ENCODE measurements at regions not wholly inside any gene's neighbourhood (a gene's known extent, or its start where the extent isn't known, plus 50 kb on each side); places are given as distances from the start of the nearest gene placed in this dataset.

DNA sequence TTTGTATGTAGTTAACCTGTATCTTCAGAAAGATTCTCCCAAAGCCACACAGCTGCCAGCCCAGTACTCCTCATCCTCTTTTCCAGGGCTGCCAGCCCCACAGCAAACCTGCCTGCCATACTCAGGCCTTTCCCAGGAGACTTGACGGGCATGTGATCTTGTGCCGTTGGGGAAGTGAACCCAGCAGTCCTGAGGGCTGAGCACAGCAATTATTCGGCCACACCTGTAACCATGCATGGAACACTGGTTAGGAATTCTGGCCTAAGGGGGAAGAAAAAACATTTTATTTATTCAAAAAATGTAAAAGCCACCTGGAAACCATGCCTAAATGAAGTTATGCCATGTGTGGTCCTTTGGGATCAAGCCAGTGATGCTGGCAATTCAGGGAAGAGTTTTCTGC is 145.3 kb downstream of the GRIN2B start:
- no peak overlapping the region for H3K4ac ChIP-seq (ENCODE audit: low read depth, low read length)
- H2BK5ac ChIP-seq (ENCODE audit: low read depth, low read length, poor library complexity, severe bottlenecking): no peak overlapping the region
- H2BK15ac ChIP-seq (ENCODE audit: low read depth, low read length): no peak overlapping the region
- H3K9ac ChIP-seq (ENCODE audit: low read depth, low read length): no peak overlapping the region
- no peaks in the 10 kb centered on the region for H3K79me1 ChIP-seq (ENCODE audit: low read depth in 1 of 2, low read length in 2 of 2)
- no peaks in the 10 kb centered on the region for H3K9me1 ChIP-seq (ENCODE audit: insufficient read depth, low read length)
- DNase-seq (no peak), ATAC-seq (ENCODE audit: low read depth) (no peak)
- H2BK20ac ChIP-seq (ENCODE audit: low read depth, low read length): no peak overlapping the region
- dilution Hi-C loops (cut with HindIII; ENCODE audit: low sequenced_read_pairs, unreplicated experiment): no loop called here
- no peak overlapping the region for H2AFZ ChIP-seq (replicated peaks; ENCODE audit: low read length, poor library complexity)
- H2AK9ac ChIP-seq (replicated peaks; ENCODE audit: low read depth, low read length, poor library complexity): no peak overlapping the region
- H4K91ac ChIP-seq (ENCODE audit: insufficient read depth, low read depth, low read length): no peak overlapping the region
- H3K27me3 ChIP-seq (ENCODE audit: control insufficient read depth, insufficient read depth, low read length): no peaks in the 10 kb centered on the region
- H3K4me2 ChIP-seq (ENCODE audit: low read depth, low read length): no peak overlapping the region
- H3K23ac ChIP-seq (ENCODE audit: low read depth, low read length): no peak overlapping the region
- in situ Hi-C loops (cut with MboI; ENCODE audit: low sequenced_read_pairs): no loop called here
- H3K27ac ChIP-seq (ENCODE audit: insufficient read depth, low read length): no peak overlapping the region
- H2BK120ac ChIP-seq (ENCODE audit: low read depth, low read length): no peak overlapping the region
- no peaks in the 10 kb centered on the region for H4K20me1 ChIP-seq (ENCODE audit: insufficient read depth, low read length)
- no TSS peak for BruUV-seq (replicated peaks)
- no CpG with 5 or more reads among the region's 3 CpGs for whole genome bisulfite sequencing, 2 experiments (ENCODE audit: extremely low coverage in 2 of 2, insufficient read length in 1 of 2)
- no peak overlapping the region for H2AK5ac ChIP-seq (ENCODE audit: low read depth, low read length)
- H3K4me1 ChIP-seq (ENCODE audit: control insufficient read depth, insufficient read depth, low read length): no peaks in the 10 kb centered on the region
- CTCF ChIA-PET: no interaction called here
- H3K18ac ChIP-seq (ENCODE audit: low read depth, low read length): no peak overlapping the region
- TF ChIP-seq NFE2L2 (IDR thresholded peaks at IDR 0.05; ENCODE audit: low read depth, low read length) (no peak), MXI1 (IDR thresholded peaks at IDR 0.05; ENCODE audit: borderline replicate concordance, low read depth, low read length) (no peak), BHLHE40 (IDR thresholded peaks at IDR 0.05; ENCODE audit: low read depth, low read length) (no peak), RCOR1 (IDR thresholded peaks at IDR 0.05; ENCODE audit: insufficient replicate concordance, low read length) (no peak), RAD21 (IDR thresholded peaks at IDR 0.05; ENCODE audit: low read length) (no peak), RFX5 (IDR thresholded peaks at IDR 0.05; ENCODE audit: low read depth, low read length) (no peak), MAFK (IDR thresholded peaks at IDR 0.05; ENCODE audit: low read depth, low read length) (no peak), CHD1 (IDR thresholded peaks at IDR 0.05; ENCODE audit: low read depth, low read length) (no peak), MAZ (IDR thresholded peaks at IDR 0.05; ENCODE audit: borderline replicate concordance, low read depth, low read length) (no peak), SMC3 (IDR thresholded peaks at IDR 0.05; ENCODE audit: low read depth, low read length) (no peak), CEBPB (IDR thresholded peaks at IDR 0.05; ENCODE audit: low read depth, low read length) (no peak), POLR2A (IDR thresholded peaks at IDR 0.05; ENCODE audit: low read depth, low read length) (no peak), FOS (IDR thresholded peaks at IDR 0.05; ENCODE audit: low read depth, low read length) (no peak)
- TF ChIP-seq, protein P1, sequence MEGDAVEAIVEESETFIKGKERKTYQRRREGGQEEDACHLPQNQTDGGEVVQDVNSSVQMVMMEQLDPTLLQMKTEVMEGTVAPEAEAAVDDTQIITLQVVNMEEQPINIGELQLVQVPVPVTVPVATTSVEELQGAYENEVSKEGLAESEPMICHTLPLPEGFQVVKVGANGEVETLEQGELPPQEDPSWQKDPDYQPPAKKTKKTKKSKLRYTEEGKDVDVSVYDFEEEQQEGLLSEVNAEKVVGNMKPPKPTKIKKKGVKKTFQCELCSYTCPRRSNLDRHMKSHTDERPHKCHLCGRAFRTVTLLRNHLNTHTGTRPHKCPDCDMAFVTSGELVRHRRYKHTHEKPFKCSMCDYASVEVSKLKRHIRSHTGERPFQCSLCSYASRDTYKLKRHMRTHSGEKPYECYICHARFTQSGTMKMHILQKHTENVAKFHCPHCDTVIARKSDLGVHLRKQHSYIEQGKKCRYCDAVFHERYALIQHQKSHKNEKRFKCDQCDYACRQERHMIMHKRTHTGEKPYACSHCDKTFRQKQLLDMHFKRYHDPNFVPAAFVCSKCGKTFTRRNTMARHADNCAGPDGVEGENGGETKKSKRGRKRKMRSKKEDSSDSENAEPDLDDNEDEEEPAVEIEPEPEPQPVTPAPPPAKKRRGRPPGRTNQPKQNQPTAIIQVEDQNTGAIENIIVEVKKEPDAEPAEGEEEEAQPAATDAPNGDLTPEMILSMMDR (conservative IDR thresholded peaks at IDR 0.05; ENCODE audit: low read depth, low read length): no peak
- TF ChIP-seq, protein P2, sequence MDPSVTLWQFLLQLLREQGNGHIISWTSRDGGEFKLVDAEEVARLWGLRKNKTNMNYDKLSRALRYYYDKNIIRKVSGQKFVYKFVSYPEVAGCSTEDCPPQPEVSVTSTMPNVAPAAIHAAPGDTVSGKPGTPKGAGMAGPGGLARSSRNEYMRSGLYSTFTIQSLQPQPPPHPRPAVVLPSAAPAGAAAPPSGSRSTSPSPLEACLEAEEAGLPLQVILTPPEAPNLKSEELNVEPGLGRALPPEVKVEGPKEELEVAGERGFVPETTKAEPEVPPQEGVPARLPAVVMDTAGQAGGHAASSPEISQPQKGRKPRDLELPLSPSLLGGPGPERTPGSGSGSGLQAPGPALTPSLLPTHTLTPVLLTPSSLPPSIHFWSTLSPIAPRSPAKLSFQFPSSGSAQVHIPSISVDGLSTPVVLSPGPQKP (IDR thresholded peaks at IDR 0.05; ENCODE audit: borderline replicate concordance, low read depth, low read length): no peak
- TF ChIP-seq, protein P3, sequence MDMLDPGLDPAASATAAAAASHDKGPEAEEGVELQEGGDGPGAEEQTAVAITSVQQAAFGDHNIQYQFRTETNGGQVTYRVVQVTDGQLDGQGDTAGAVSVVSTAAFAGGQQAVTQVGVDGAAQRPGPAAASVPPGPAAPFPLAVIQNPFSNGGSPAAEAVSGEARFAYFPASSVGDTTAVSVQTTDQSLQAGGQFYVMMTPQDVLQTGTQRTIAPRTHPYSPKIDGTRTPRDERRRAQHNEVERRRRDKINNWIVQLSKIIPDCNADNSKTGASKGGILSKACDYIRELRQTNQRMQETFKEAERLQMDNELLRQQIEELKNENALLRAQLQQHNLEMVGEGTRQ (IDR thresholded peaks at IDR 0.05; ENCODE audit: low read depth, low read length): no peak
- H4K8ac ChIP-seq (ENCODE audit: low read depth in 2 of 2, low read length in 2 of 2): no peak overlapping the region
- no peak overlapping the region for H3K4me3 ChIP-seq (ENCODE audit: insufficient read depth, low read depth, low read length)
- no peaks in the 10 kb centered on the region; the same call in 1 of the 2 replicates for H3K9me3 ChIP-seq (ENCODE audit: control insufficient read depth, insufficient read depth, low read length)
- POLR2A ChIA-PET (ENCODE audit: unreplicated experiment): no interaction called here
- H3K14ac ChIP-seq (replicated peaks; ENCODE audit: low read depth, low read length): no peak overlapping the region
- H4K5ac ChIP-seq (ENCODE audit: low read depth, low read length): no peak overlapping the region
- no peaks in the 10 kb centered on the region for H3K36me3 ChIP-seq (ENCODE audit: control insufficient read depth, insufficient read depth, low read length)
- intact Hi-C loops (cut with micrococcal nuclease): no loop called here
- no peak overlapping the region for H3K56ac ChIP-seq (ENCODE audit: extremely low read depth, insufficient read depth, low read length)

Measured in IMR-90 (cell line).